Parathyroid adenoma (tissue), 2 donors: ENCODE measurements at regions not wholly inside any gene's neighbourhood (a gene's known extent, or its start where the extent isn't known, plus 50 kb on each side); places are given as distances from the start of the nearest gene placed in this dataset.

Source experiments
- H2AFZ ChIP-seq: fragments of 300-600 bp; sonication (generic); one replicate; pipeline ENCODE4 v1.7.0; 2017; ENCODE audit warnings: antibody characterized with exemption, mild to moderate bottlenecking
- H3K27ac ChIP-seq: fragments of 300-600 bp; sonication (generic); one replicate; pipeline ENCODE4 v1.7.0; 2017
- H3K27me3 ChIP-seq: fragments of 300-600 bp; sonication (generic); one replicate; pipeline ENCODE4 v1.7.0; 2017; ENCODE audit warnings: low read length; ENCODE audit not compliant: control insufficient read depth, insufficient read depth
- H3K36me3 ChIP-seq: fragments of 300-600 bp; sonication (generic); one replicate; pipeline ENCODE4 v1.7.0; 2017; ENCODE audit warnings: low read length; ENCODE audit not compliant: control insufficient read depth, insufficient read depth
- H3K4me1 ChIP-seq: fragments of 300-600 bp; sonication (generic); one replicate; pipeline ENCODE4 v1.7.0; 2017; ENCODE audit warnings: control low read depth
- H3K4me2 ChIP-seq: fragments of 300-600 bp; sonication (generic); one replicate; pipeline ENCODE4 v1.7.0; 2017; ENCODE audit warnings: low read length
- H3K4me3 ChIP-seq: fragments of 300-600 bp; sonication (generic); one replicate; pipeline ENCODE4 v1.7.0; 2017; ENCODE audit warnings: low read depth, low read length
- H3K79me2 ChIP-seq: fragments of 300-600 bp; sonication (generic); one replicate; pipeline ENCODE4 v1.7.0; 2017; ENCODE audit warnings: control low read depth
- H3K9ac ChIP-seq: fragments of 300-600 bp; sonication (generic); one replicate; pipeline ENCODE4 v1.7.0; 2017; ENCODE audit warnings: mild to moderate bottlenecking
- H3K9me3 ChIP-seq: fragments of 300-600 bp; sonication (generic); one replicate; pipeline ENCODE4 v1.7.0; 2017; ENCODE audit warnings: low read length; ENCODE audit not compliant: control insufficient read depth
- CTCF ChIP-seq: fragments of 300-600 bp; sonication (generic); IDR thresholded peaks from one replicate; pipeline ENCODE4 v1.7.0; 2017; ENCODE audit warnings: antibody characterized with exemption, mild to moderate bottlenecking
- donor health status: primary hyperparathyroidism.

- H3K4me3 ChIP-seq: no peak overlapping the region
- no peak overlapping the region for H3K4me2 ChIP-seq
- H3K27ac ChIP-seq: no peak overlapping the region
- H3K9ac ChIP-seq: no peak overlapping the region
- H3K4me1 ChIP-seq: no peaks in the 10 kb centered on the region
- no peaks in the 10 kb centered on the region for H3K79me2 ChIP-seq
- H3K27me3 ChIP-seq: no peaks in the 10 kb centered on the region
- H2AFZ ChIP-seq: no peak overlapping the region
- no peaks in the 10 kb centered on the region for H3K9me3 ChIP-seq
- H3K36me3 ChIP-seq: no peaks in the 10 kb centered on the region
- no peak for TF ChIP-seq CTCF
These were observed 142.9 kb upstream of the PRMT8 start for GRCh38 chr12:3348055-3348454.

- TF ChIP-seq CTCF: no peak
- Histone ChIP-seq H3K36me3 (no peaks in the 10 kb centered on the region), H3K27ac (no peak overlapping the region), H2AFZ (no peak overlapping the region), H3K4me2 (no peak overlapping the region), H3K27me3 (no peaks in the 10 kb centered on the region), H3K9ac (no peak overlapping the region), H3K9me3 (no peaks in the 10 kb centered on the region), H3K79me2 (no peaks in the 10 kb centered on the region), H3K4me1 (no peaks in the 10 kb centered on the region), H3K4me3 (no peak overlapping the region)
These were observed 140.6 kb upstream of the PRMT8 start for GRCh38 chr12:3350432-3350831.

- no peaks in the 10 kb centered on the region for H3K79me2 ChIP-seq
- H3K4me2 ChIP-seq: no peak overlapping the region
- no peak overlapping the region for H2AFZ ChIP-seq
- no peak overlapping the region for H3K27ac ChIP-seq
- no peak overlapping the region for H3K4me3 ChIP-seq
- H3K9ac ChIP-seq: no peak overlapping the region
- TF ChIP-seq CTCF: no peak
- H3K36me3 ChIP-seq: no peaks in the 10 kb centered on the region
- H3K4me1 ChIP-seq: no peaks in the 10 kb centered on the region
- H3K27me3 ChIP-seq: no peaks in the 10 kb centered on the region
- H3K9me3 ChIP-seq: no peaks in the 10 kb centered on the region
These were observed 139.3 kb upstream of the PRMT8 start for GRCh38 chr12:3351731-3352130.

GRCh38 chr12:3352230-3352629 is 138.8 kb upstream of the PRMT8 start:
- Histone ChIP-seq H3K4me1 (no peaks in the 10 kb centered on the region), H3K36me3 (no peaks in the 10 kb centered on the region), H3K4me2 (no peak overlapping the region), H3K4me3 (no peak overlapping the region), H3K79me2 (no peaks in the 10 kb centered on the region), H3K9ac (no peak overlapping the region), H2AFZ (no peak overlapping the region), H3K27me3 (no peaks in the 10 kb centered on the region), H3K27ac (no peak overlapping the region), H3K9me3 (no peaks in the 10 kb centered on the region)
- TF ChIP-seq CTCF: no peak

- H3K4me3 ChIP-seq: no peak overlapping the region
- H3K36me3 ChIP-seq: no peaks in the 10 kb centered on the region
- H3K4me1 ChIP-seq: no peaks in the 10 kb centered on the region
- no peaks in the 10 kb centered on the region for H3K9me3 ChIP-seq
- H3K9ac ChIP-seq: no peak overlapping the region
- H3K4me2 ChIP-seq: no peak overlapping the region
- H2AFZ ChIP-seq: no peak overlapping the region
- no peaks in the 10 kb centered on the region for H3K79me2 ChIP-seq
- TF ChIP-seq CTCF: no peak
- H3K27me3 ChIP-seq: no peaks in the 10 kb centered on the region
- H3K27ac ChIP-seq: no peak overlapping the region
These were observed 137.4 kb upstream of the PRMT8 start for GRCh38 chr12:3353621-3354020.
